SK-N-MC (cell line): ENCODE measurements at regions not wholly inside any gene's neighbourhood (a gene's known extent, or its start where the extent isn't known, plus 50 kb on each side); places are given as distances from the start of the nearest gene placed in this dataset.
A peak's percentile ranks its signal among the peaks of the same experiment; 100 is the strongest.

ENCODE experiments used
- DNase-seq: peaks from one replicate; pipeline ENCODE4 v3.0.0-alpha.2; 2011; ENCODE audit warnings: low read depth, low spot score
- H3K27ac ChIP-seq: fragments of 200-600 bp; sonication (generic); 2 replicates; pipeline ENCODE4 v1.5.1; 2016; ENCODE audit warnings: mixed run types
- H3K36me3 ChIP-seq: fragments of 200-600 bp; sonication (generic); 2 replicates; pipeline ENCODE4 v1.6.1; 2017; ENCODE audit warnings: antibody characterized with exemption, low read length, mixed read lengths; ENCODE audit not compliant: insufficient read depth
- H3K4me3 ChIP-seq: fragments of 200-600 bp; sonication (generic); 2 replicates; pipeline ENCODE4 v1.5.1; 2016
- H3K9ac ChIP-seq: fragments of 200-600 bp; sonication (generic); 2 replicates; pipeline ENCODE4 v1.8.0; 2017; ENCODE audit warnings: mixed run types, mixed read lengths; ENCODE audit not compliant: insufficient read length
- H3K9me3 ChIP-seq: fragments of 200-600 bp; sonication (generic); 2 replicates; pipeline ENCODE4 v1.6.1; 2017; ENCODE audit warnings: low read depth, mild to moderate bottlenecking, antibody characterized with exemption, low read length, moderate library complexity, mixed read lengths
- EZH2 ChIP-seq: fragments of 200-600 bp; sonication (generic); IDR thresholded peaks from one replicate; pipeline ENCODE4 v1.6.1; 2017; ENCODE audit warnings: antibody characterized with exemption
- FOXP2 ChIP-seq: optimal IDR thresholded peaks from 2 replicates; pipeline ENCODE3; 2011; ENCODE audit warnings: mild to moderate bottlenecking, moderate library complexity; ENCODE audit not compliant: insufficient read depth; ENCODE audit errors: extremely low read length, control extremely low read depth
- POLR2AphosphoS5 ChIP-seq: IDR thresholded peaks from 2 replicates; pipeline ENCODE4 v1.6.1; 2012; ENCODE audit warnings: mild to moderate bottlenecking, low read depth, low read length, borderline replicate concordance

GRCh38 chr14:95034788-95035187 is 122.5 kb downstream of the DICER1 start:
- peaks cover 5% of the 10 kb centered on the region; the same call in 1 of the 2 replicates for H3K9me3 ChIP-seq
- TF ChIP-seq POLR2AphosphoS5 (no peak), EZH2 (no peak), FOXP2 (no peak)
- DNase-seq: no peak
- no peak overlapping the region for H3K27ac ChIP-seq
- H3K4me3 ChIP-seq: no peak overlapping the region
- H3K36me3 ChIP-seq: no peaks in the 10 kb centered on the region
- no peak overlapping the region for H3K9ac ChIP-seq

DNA sequence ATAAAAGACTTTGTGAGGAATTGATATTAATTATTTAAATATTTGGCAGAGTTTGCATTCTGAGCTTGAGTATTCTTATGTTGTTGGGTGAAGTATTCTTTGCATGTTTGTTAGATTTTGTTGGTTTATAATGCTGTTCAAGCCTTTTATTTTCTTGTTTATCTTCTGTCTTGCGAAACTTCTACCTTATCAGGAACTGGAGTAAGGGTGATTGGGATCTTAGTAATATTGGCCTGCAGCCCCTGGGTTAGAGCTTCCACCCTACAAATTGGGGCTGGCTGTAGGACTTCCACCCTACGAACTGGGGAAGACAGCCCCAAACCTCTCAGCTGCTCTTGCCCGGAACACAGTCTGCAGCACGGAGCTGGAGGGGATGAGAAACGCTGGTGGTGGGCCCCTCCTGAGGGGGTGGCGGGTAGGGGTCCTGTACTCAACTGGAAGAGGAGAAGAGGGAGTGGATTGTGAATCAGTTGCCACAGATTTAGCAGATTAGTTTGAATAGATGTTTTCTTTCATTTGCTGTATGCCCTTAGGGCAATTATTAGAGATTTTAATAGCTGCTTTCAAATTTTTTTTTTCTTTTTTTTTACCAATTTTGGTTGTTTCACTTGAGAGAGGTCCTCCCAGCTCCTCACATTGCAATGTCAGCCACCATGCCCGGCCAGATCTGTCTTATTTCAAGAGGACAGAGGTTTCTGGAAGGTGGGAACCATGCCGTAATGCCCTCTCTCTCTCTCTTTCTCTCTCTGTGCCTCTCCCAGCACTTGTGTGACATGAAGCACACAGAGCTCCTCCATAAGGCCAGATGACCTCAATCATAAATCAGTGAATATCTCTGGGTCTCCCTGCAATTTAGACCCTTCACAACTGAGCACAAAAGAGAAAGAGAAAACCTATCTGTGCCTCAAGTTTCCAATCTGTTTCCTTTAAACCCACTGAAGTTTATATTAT is 123.4 kb downstream of the DICER1 start:
- H3K9me3 ChIP-seq: peaks cover 5% of the 10 kb centered on the region; the same call in 1 of the 2 replicates
- no peak overlapping the region for H3K27ac ChIP-seq
- H3K9ac ChIP-seq: no peak overlapping the region
- no peak for DNase-seq
- H3K36me3 ChIP-seq: no peaks in the 10 kb centered on the region
- TF ChIP-seq EZH2: no peak
- no peak for TF ChIP-seq POLR2AphosphoS5
- no peak for TF ChIP-seq FOXP2
- H3K4me3 ChIP-seq: no peak overlapping the region

- no peak overlapping the region for H3K27ac ChIP-seq
- TF ChIP-seq POLR2AphosphoS5 (no peak), EZH2 (no peak)
- no peak for DNase-seq
- no peaks in the 10 kb centered on the region for H3K36me3 ChIP-seq
- peaks cover 5% of the 10 kb centered on the region; the same call in 1 of the 2 replicates for H3K9me3 ChIP-seq
- H3K9ac ChIP-seq: no peak overlapping the region
- no peak overlapping the region for H3K4me3 ChIP-seq
Observed at GRCh38 chr14:95033031-95033430, 124.3 kb downstream of the DICER1 start.

DNA sequence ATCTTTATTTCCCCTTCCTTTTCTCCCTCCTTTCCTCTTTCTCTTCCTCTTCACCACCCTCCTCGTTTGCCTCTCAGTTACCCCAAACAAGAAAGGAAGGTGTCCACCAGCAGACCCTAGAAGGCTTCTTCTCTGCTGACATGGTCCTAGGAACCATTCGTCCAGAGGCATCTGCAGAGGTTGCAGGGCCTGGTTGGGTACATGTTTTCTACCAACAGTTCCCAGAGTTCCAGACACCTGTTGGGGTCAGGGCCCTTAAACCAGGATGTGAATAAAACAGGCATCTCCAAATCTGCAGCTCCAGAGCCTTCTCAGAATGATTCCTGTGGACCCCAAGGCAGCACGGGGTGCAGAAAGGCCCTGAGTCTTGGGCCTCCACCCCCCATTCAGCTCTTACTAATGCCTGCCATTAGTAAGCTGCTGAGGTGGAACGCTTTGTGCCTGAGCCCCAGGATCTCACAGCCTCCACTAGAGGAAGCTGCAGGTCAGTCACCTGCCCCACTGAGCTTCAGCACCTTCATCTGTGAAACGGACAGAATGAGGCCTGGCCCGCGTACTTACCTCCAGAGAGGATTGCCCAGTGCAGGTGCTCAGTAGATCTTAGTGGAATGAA is 130.4 kb downstream of the DICER1 start:
- no peaks in the 10 kb centered on the region for H3K36me3 ChIP-seq
- peaks cover under 1% of the 10 kb centered on the region; the same call in 1 of the 2 replicates for H3K9me3 ChIP-seq
- no peak overlapping the region for H3K4me3 ChIP-seq
- no peak overlapping the region for H3K9ac ChIP-seq
- H3K27ac ChIP-seq: no peak overlapping the region
- no peak for DNase-seq
- TF ChIP-seq EZH2 (no peak), FOXP2 (no peak), POLR2AphosphoS5 (no peak)

DNA sequence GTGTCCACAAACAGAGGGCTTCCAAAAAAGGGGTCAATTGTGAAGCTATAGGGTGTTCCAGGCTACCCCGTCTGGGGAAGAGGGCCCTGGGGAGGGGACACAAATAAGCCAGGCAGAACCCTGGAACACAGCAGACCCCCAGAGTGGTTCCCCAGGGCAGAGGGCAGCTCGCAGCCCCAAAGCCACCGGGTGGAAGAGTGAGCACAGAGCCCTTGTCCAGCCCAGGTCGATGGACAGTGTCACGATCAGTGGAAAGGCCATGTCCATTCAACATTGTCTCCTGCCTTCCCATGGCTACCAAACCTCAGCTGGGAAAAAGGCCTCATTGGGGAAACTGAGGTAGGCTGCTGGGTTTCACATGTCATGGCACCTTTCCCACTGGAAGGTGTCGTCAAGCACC is 131.4 kb downstream of the DICER1 start:
- no peak overlapping the region for H3K9ac ChIP-seq
- no peak overlapping the region for H3K27ac ChIP-seq
- H3K9me3 ChIP-seq: peaks cover 4% of the 10 kb centered on the region; the same call in 1 of the 2 replicates
- H3K36me3 ChIP-seq: no peaks in the 10 kb centered on the region
- TF ChIP-seq FOXP2 (no peak), EZH2 (no peak), POLR2AphosphoS5 (no peak)
- H3K4me3 ChIP-seq: no peak overlapping the region
- DNase-seq: no peak

DNA sequence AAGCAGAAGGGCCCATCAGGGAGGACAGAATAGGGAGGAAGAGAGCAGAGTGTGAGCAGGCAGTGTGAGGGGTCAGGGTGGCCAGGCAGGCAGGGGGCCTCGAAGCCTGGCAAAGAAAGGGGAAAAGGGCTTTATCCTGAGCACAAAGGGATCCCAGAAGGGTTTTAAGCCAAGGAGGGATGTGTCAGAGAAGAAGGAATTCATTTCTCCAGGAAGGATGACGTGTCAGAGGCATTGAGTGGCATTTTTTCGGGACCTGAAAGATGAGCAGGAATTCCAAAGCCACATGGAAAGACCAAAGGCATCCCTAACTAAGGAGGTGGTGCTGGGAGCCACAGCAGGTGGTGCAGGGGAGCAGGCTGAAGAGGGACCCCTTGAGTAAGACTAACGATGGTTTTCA is 132.1 kb downstream of the DICER1 start:
- TF ChIP-seq POLR2AphosphoS5 (no peak), EZH2 (no peak), FOXP2 (no peak)
- no peak overlapping the region for H3K9ac ChIP-seq
- no peak overlapping the region for H3K4me3 ChIP-seq
- peaks cover 4% of the 10 kb centered on the region; the same call in 1 of the 2 replicates for H3K9me3 ChIP-seq
- DNase-seq: no peak
- H3K36me3 ChIP-seq: no peaks in the 10 kb centered on the region
- no peak overlapping the region for H3K27ac ChIP-seq

- no peak for TF ChIP-seq EZH2
- TF ChIP-seq FOXP2: no peak
- no peak for TF ChIP-seq POLR2AphosphoS5
- Histone ChIP-seq H3K27ac (no peak overlapping the region), H3K9ac (no peak overlapping the region), H3K36me3 (no peaks in the 10 kb centered on the region), H3K4me3 (no peak overlapping the region), H3K9me3 (peaks cover 4% of the 10 kb centered on the region; the same call in 1 of the 2 replicates)
- DNase-seq: no peak
Observed at GRCh38 chr14:95024380-95024779, 132.9 kb downstream of the DICER1 start.

DNA sequence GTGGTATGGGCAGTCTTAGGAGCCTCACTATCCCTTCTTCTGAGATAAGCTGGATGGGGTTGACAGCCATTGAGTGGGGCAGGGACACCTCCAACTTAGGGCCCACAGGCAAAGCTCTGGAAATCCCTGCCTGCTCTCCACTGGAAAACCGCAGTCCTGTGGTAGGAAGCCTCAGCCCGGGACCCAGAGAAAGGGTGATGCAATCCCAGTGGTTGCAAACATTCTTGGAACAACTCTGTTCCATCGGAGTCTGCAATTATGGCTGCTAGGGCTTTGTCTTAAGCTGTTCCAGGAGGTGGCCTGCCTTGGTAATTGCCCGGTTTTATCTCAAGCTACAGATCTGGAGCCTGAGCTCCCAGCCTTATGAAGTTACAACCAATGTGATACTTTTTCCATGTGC is 133.4 kb downstream of the DICER1 start:
- DNase-seq: peak; percentile 70

More for the DNA sequence above, 133.4 kb downstream of the DICER1 start:
- TF ChIP-seq FOXP2 (peak; percentile 23), EZH2 (no peak), POLR2AphosphoS5 (no peak)
- no peak overlapping the region for H3K4me3 ChIP-seq
- no peaks in the 10 kb centered on the region for H3K36me3 ChIP-seq
- H3K27ac ChIP-seq: no peak overlapping the region
- peaks cover 4% of the 10 kb centered on the region; the same call in 1 of the 2 replicates for H3K9me3 ChIP-seq
- H3K9ac ChIP-seq: no peak overlapping the region
